ENCODE measurements at regions not wholly inside any gene's neighbourhood (a gene's known extent, or its start where the extent isn't known, plus 50 kb on each side); places are given as distances from the start of the nearest gene placed in this dataset.

DNA sequence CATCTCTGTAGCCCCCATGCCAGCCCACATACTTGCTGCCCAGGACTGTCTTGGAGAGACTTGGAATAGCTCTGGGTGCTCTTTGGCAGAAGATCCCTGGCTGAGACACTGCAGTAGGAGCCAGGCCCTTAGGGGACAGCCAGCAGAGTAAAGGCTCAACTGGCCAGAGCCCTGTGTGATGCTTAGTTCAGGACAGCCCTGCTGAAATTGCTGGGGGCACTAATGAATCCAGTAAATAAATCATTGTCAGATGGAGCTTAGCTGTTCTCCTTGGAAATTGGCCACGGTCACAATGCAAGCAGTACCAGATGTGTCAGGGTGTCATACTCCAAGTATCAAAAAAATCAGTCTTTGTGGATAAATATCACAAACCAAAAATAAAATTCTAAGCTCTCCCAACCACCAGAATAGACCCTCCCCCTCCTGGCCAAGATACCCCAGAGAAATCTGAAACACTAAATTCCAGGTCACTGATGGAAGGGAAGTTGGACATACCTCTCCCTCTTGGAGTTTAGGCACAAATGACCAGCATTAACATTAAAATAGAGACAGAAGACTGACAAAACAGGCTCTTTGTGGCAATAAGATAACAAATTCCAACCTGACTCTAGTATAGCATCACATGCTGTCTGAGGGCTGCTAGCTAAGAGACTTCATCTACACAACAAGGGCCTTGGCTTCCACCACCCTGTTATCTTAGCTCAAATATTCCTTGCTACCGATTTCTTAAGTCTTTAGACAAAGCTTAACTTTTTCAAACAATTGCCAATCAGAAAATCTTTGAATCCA lies 83.2 kb upstream of the DNAH14 start:
- DNase-seq (ENCODE audit: low spot score): peak; percentile 33

DNA sequence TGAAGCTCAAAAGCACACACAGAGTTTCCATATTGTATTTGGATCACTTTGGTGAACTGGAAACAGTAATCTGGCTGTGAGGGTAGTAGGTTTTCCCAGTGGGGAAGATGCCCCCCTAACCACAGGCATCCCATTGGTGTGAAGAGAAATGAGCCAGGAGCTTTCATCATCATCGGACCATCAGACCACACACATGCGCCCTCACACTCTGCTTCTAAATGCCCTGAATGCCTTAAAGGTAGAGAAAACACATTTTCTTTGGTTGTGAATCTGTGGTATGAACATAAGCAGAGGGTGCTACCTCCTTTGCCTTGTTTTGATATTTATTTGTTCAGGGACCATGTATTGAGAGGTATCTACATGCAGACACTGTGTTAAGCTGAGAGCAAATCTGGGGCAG lies 79.0 kb upstream of the DNAH14 start:
- no peak for DNase-seq (ENCODE audit: low spot score)

DNA sequence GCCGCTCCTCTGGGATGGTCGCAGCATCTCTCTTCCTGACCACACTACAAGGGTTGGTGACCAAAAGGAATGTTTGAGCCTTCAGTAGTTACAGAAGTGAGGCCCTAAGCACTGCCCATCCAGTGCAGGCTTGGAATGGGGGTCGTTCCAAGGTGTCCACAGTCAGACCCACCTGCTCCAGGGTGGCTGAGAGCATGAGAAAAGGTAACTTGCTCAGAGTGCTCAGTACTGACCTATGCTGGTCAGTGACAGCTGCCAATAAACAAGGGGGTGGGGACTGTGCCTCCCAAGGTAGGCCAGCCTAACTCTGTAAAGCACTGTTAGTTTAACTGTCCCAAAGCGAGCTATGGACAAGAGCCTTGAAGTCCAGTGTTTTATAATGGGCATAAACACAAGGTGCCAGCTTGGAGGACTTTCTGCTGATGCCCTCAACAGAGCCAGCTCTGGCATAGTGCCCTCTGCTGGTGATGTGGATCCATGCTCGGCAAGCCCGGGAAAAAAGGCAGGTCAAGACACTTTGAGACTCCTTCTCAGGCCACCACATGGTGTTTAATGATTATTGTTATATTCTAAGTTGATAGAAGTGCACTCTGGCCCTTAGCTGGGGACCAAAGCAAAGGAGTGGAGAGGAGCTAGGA lies 78.1 kb upstream of the DNAH14 start:
- peak; percentile 75 for DNase-seq (ENCODE audit: low spot score)

DNA sequence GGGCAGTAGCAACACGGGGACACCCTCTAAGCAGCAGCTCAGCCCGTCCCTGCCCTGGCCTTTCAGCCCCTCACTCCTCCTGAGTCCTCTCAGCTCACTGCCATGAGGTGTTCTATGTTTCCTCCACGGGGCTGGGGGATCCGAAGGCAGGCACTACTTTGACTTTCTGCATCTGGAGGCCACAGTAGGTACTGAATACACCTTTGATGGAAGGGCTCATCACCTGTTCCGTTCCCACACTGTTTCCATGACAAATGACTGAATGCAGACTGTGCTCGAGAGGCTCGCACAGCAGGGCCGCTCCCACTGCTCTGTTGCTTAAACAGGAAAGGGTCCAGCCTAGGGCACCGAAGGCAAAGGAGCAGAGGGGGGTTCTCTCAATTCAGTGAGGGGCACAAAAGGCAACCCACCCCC lies 77.6 kb upstream of the DNAH14 start:
- peak; percentile 17 for DNase-seq (ENCODE audit: low spot score)

DNA sequence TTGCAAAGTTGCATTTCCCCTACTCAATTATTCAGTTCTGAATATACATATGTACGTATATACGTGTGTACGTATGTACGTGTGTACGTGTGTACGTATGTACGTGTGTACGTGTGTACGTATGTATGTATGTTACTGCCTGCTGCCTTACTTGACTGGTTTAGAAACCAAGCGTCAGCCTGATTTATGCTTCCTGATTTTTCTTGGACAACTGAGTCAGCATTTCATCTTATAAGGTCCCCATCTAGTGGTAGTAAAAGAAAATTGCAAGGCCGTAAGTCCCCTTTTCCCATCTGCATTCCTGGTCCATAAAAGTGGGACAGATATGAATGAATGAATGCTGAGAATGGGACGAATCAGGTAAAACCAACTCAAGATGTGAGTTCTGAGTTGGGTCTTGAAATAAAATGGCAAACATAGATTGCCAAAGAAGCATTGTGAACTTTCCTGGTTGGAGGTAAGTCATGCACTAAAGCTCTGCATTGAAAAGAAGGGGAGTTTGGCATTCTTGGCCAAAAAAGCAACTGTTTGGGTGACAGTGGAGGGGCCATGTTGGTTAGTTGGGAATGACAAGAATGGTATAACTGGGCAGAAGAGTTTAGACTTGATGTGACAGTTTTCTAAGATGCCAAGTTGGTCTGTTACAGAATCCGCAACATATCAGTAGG lies 76.4 kb upstream of the DNAH14 start:
- peak; percentile 62 for DNase-seq (ENCODE audit: low spot score)

DNA sequence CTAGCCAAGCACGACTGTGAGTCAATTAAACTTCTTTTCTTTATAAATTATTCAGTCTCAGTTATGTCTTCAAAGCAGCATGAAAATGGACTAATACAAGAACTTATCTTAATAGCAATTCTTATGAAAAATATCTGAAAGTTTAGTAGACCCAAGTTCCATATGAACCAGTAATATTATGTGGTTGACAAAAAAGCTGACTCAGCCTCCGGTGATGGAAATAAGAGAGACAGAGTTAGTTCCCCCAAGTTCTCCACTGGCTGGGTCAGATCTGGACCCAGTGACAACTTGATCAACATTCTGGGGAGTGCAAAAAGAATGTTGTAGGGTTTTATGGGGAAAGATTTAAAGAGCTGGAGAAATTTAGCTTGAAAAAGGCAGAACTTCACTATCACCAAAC lies 72.5 kb upstream of the DNAH14 start:
- no peak for DNase-seq (ENCODE audit: low spot score)

DNA sequence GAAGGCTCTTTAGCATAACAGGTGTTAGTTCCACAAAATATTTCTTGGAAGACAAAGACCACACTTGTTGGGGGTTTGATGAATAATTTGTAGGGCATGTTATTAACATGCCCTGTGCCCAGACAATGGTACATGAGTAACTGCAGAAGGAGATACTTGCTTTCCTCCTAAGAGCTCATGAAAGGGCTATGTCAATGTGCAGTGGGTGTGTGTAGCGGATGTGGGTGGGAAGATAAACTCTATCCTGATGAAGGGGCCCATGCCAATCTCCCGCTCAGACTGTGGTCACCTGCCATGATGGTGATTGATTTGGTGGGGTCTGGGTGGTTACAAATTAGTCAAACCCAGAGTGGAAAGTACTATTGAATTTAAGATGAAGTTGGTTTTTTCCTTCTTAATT lies 69.8 kb upstream of the DNAH14 start:
- DNase-seq (ENCODE audit: low spot score): no peak

DNA sequence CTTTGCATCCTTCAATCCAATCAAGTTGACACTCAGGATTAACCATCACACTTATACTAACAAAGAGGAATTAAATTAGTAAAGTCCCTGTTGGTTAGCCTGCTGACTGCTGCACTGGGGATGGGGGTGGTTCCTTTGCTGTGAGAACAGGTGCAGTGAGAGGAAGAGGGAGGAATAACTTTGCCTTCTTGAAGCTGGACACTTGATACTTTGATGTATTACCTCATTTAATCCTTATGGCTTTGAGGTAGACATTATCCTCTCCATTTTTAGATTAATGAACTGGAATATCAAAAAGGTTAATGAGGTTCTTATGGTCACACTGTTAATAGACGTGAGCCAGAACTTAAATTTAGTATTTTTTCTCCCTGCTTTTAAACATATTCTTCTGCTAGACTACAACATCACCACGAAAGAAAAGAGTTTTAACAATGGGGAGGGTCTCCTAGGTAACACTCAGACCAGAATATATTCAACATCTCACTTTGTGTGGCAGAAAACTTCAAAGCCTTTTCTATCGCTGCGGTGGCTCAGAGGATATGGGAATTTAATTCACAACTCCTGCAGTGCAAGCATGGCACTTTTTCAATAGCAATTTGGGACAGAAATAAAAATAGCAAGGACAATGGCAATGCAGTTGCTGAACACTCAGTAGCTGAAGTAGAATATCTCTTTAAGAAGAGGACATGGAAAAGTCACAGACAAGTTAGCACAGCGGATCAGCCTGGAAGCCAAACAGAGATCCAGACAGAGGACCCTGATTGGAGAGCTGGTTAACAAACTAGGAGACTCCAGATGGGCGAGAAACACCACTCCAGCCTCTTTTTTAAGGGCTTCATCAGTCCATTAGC lies 68.8 kb upstream of the DNAH14 start:
- DNase-seq (ENCODE audit: low spot score): no peak

DNA sequence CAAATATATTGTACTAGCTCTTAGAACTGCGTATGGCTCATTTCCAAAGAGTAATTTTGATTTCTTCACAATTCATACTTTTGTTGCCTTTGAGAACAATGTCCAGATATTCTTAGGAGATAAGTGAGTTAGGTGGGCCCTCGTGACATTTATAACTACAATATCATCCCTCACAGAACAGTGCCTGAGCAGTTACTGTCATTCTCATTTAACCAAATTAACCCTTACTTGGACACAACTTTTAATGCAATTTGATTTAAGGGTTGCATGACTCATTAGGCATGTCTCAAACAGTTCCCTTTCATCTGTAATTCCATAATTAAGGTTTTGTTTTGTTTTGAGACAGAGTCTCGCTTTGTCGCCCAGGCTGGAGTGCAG lies 68.1 kb upstream of the DNAH14 start:
- DNase-seq (ENCODE audit: low spot score): no peak

DNA sequence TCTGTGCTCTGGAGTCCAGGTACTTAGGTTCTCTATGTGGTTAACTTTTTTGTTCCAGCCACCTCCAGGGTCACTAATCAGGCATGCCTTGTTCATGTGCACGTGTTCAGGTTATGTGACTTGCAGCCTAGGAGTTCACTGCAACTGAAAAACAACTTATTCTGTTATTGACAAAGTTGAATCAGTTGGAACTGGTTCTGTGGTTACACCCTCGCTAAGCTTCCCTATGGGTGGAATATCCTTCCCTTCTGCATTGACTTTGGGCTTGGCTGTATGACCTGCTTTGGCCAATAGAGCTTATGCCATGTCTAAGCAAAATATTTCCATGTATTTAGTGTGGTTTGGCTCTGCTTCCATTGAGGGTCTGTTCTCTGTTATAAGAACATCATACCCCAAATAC lies 66.0 kb upstream of the DNAH14 start:
- DNase-seq (ENCODE audit: low spot score): no peak

DNA sequence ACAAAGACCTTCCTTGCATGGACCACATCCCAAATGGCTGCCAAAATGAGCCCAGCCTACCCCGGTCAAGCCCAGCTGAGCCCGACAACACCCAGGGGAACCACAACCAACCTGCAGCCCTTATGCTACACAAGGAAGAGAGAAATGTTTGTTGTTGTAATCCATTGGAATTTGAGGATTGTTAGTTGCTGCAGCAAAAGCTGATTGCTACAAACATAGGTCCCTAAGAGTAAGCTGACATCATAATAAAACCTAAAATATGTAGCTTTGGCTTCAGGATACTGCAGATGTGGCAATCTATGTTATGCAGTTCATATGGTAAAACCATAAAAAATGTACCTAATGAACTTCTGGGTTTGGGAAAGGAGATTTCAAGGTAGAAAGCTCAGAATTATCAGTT lies 65.5 kb upstream of the DNAH14 start:
- DNase-seq (ENCODE audit: low spot score): no peak

DNA sequence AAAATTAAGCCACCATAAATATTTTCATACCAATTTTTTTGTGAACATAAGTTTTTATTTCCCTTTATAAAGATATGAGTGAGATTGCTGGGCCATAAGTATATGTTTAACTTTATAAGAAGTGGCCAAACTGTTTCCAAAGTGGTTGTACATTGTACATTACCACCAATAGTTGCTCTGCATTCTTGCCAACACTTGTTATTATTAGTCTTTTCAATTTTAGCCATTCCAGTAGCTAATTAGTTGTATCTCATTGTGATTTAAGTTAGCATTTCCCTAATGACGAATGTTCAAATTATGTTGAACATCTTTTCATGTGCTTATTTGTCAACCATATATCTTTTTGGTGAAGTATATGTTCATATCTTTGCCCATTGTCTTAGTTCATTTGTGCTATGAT lies 64.0 kb upstream of the DNAH14 start:
- DNase-seq (ENCODE audit: low spot score): no peak

DNA sequence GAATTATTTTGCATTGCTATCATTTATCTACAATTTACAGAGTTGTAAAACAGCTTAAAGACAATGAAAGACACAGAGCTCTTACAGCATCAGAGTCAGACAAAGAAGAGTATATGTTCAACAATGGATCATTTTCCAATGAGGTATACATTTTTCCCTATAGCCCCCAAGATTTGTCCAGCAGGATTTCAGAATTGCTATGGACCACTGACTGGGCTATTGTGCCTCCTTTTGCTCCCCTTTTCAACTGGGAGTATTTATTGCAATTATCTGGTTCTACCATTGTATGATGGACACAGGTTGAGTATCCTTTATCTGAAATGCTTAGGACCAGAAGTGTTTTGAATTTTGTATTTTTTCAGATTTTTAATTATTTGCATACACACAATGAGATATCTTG lies 62.5 kb upstream of the DNAH14 start:
- no peak for DNase-seq (ENCODE audit: low spot score)

DNA sequence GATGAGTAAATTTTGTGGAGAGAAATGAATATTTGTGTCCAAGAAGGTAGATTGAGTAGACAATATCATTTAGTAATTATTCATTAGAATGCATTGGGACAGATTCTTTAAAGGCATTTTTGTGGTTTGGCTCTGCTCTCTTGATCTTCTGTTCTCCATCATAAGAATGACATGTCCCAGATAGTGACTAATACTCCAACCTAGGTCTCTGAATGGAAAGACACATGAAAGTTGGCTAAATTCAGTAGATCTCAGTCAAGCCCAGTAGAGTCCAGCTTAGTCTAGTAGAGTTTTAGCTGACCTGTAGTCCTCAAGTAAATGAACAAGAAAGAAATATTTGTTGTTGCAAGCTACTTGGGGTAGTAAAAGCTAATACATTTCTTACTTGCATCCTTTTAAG lies 61.8 kb upstream of the DNAH14 start:
- DNase-seq (ENCODE audit: low spot score): no peak

DNA sequence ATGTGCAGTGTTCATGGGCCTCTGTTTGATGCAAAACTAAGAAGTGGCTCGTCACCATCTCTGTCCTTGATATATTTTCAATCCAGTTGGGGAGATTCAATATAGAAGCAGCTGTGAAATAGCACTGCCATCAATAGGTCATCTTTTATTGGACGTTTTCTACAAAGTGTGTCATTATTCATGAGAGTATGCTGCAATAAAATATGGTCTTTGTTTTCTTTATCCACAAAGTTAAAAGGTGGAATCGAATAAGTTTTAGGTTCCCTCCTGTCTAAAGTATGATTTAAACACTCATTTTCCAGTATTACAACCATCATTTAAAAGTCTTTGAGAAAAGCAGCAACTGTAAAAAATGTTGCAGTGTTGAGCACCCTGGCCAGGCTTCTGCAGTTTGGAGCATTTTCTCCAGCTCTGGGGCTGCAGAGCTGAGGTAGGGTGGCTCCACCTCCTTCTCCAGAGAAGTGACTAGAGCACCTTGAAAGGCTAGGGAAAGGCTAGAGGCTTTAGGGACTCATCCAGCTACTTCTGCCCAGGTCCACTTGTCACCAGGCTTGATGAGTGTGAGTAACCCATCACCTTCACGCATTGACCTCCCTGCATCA lies 56.5 kb upstream of the DNAH14 start:
- DNase-seq (ENCODE audit: low spot score): no peak

DNA sequence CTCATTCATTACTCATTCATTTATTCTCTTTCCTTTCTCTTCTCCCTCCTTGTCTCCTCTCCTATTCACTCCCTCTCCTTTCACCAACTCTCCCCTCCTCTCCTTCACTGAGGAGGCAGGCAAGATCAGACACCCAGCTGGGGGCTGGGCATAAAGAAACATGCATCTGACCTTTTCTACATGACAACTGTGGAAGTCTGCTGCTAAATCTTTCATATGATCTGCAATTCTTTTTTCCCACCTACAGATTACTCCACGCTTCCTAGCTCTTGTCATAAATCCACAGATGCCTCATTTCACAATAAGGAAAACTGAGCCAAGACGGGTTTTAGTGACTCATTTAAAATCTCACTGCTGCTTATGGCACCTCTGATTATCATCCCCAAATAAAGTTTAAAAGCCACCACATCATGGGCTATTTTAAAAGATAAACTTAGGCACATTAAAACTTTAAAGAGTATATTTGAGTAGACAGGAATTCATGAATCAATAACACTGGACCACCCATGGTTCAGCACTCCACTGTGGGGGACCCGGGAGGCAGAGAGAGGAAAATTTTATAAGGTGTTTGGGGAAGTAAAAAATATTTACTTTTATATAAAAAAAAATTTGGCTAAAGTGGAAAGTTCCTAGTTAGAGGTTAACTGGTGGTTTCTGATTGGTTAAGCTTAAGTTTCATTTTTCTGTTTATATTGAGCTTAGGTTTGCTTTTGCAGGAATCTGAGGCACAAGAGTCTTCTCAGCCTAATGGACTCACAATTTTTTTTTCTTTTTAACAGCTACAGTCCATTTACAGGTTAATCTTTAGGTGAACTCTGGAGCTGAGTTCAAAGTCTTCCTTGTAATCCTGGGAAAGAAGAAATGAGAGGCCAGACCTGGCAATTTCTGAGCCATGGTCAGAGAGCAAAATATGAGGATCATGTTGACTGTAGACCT lies 55.8 kb upstream of the DNAH14 start:
- no peak for DNase-seq (ENCODE audit: low spot score)

DNA sequence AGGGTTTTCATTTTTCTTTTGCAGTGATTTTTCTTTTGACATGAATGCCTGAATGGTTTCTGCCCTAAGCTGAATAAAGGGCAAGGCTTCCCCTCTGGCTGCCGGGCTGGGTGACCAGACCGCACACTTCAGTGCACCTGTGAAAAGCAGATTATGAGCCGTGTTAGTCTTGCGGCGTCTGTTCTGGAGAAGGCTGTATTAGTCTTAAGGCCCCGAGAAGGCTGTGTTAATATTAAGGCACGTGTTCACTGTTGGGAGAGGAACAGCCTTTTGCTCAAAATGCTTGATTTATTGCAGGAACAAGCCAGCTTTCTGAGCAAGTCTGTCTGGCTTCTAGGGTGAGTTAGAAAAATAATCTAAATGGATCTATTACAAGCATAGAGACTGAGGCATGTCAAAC lies 54.7 kb upstream of the DNAH14 start:
- no peak for DNase-seq (ENCODE audit: low spot score)

DNA sequence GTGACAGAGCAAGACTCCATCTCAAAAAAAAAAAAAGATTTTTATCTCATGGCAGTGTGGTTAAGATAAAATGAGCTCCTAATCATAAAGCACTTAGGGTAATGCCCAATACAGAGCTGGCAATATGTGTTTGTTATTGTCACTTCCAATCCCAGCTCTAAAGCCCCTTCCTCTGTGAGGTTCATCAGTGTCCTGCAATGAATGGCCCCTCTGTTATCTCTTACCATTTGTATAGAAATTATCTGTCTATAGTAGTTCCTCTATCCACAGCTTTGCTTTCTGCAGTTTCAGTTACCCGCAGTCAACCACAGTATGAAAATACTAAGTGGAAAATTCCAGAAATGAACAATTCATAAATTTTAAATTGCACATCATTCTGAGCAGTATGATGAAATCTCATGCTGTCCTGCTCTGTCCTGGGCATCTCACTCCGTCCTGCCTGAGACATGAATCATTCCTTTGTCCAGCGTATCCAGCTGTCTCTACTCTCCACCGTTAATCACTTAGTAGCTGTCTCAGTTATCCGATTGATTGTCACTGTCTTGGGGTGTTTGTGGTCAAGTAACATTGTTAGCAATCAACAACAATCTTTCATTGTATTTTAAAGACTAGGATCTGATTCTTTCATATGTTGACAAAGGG lies 50.2 kb upstream of the DNAH14 start:
- no peak for DNase-seq (ENCODE audit: low spot score)
